Suppressor macrophage (primary cell): ENCODE measurements at regions not wholly inside any gene's neighbourhood (a gene's known extent, or its start where the extent isn't known, plus 50 kb on each side); places are given as distances from the start of the nearest gene placed in this dataset.

ENCODE experiments used
- DNase-seq, 4 experiments: peaks; one replicate each; pipeline ENCODE4 v3.0.0-alpha.2; 2020 to 2022

DNA sequence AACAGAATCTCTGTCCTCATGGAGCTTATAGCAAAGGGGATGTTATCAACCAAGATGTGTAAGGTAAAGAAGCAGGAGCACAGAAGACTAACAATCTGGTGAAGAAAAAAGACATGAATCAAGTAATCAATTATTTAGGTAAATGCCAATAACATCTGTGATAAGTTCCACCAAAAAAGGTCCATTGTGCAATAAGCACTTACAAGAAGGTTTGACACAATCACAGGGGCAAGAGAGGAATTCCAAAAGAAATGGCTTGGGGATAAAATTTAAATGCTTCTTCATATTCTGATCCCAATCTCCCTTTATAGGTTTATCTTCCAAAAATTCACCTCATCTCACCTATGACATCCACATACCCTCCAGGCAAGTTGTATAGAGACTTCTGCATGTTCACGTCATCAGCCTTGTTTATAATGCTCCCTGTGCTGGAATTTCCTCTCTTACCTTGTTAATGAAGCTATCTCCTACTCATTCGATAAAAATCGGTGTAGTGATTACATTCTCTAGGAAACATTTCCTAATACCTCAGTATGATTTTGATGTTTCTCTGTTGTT lies 53.6 kb upstream of the DPT start:
- no peak for DNase-seq

- no peak for DNase-seq
These were observed 54.6 kb upstream of the DPT start for GRCh38 chr1:168783458-168784210.

DNA sequence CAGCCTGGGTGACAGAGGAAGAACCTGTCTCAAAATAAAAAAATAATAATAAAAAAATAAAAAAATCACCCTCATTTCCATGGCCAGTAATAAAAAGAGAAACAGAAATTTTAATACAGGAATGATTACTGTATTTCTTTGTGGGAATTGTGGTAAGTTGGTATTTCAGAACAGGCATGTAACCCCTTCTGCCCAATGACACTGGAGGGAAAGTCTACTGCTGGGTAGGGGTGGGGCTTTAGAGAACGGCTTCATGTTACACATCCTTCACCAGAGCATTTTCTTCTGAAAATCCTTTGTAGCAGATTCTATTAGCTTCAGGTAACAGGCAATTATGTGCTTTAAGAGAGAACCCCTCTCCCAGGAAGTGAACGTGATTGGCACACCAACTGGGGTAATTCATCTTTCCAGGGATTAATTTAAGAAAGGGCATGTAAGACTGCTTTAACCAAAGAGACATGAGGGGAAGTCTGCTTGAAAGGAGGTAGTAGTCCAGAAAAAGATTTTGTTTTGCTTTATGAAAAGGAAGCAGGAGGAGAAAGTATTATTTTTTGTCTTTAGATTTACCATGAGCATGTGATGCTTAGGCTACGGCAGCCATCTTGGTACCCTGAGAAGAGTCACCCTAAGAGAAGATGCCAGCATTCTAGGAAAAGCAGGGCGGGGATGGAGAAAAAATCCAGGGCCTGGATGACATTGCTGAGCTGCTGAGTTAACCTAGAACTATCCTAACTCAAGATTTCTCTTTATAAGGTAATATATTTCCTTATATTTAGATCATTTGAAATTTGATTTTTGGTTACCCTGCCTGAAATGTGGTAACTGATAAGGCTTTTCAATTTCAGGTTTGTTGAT lies 57.7 kb upstream of the DPT start:
- DNase-seq, result no peak

GRCh38 chr1:168788258-168788657 lies 59.3 kb upstream of the DPT start:
- no peak for DNase-seq

- DNase-seq, result no peak
These were observed 60.5 kb upstream of the DPT start for GRCh38 chr1:168789501-168789900.

DNA sequence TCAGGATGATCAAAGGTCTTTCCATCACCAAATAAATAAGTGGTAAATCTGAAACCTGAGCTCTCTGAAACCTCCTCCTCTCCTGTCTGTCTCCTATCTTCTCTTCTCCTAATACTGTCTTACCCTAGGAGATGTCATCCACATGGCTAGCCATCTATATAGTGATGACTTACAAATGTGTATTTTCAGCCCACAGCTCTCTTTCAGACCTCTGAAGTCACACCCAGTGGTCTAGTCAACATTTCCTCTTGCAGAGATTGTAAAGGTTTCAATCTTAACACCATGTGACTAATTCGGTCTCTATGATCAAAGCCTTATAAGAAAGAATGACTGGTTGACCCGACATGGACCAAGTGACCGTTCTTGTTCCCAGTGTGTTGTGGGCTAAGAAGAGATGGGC lies 63.1 kb upstream of the DPT start:
- DNase-seq, result no peak

- DNase-seq, result no peak
These were observed 63.7 kb upstream of the DPT start for GRCh38 chr1:168792592-168793125.

DNA sequence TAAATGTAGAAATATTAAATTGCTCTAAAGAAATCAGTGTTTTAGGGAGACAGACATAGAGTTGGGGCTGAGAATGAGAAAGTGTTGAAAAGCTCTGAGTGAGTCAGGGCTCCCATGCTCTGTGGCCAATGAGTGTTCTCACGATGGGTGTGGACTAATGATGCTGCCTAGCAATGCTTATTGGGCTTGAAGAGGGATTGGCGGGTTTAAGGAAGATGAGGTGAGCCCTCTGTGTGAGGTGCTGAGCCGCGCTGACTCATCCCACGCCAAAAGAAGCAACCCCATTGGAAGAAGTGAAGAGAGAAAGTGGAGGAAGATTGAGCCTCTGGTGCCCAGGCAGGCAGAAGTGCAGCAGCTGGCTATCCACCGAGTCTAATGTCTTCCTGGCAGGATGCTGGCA lies 65.1 kb upstream of the DPT start:
- no peak for DNase-seq

GRCh38 chr1:168795681-168796080 lies 66.7 kb upstream of the DPT start:
- no peak for DNase-seq

- no peak for DNase-seq
These were observed 71.1 kb upstream of the DPT start for GRCh38 chr1:168799927-168800605.

- no peak for DNase-seq
These were observed 72.2 kb upstream of the DPT start for GRCh38 chr1:168801032-168801745.

- DNase-seq, result no peak
These were observed 75.0 kb upstream of the DPT start for GRCh38 chr1:168803806-168804510.

- DNase-seq, result no peak
These were observed 77.9 kb upstream of the DPT start for GRCh38 chr1:168806952-168807351.

DNA sequence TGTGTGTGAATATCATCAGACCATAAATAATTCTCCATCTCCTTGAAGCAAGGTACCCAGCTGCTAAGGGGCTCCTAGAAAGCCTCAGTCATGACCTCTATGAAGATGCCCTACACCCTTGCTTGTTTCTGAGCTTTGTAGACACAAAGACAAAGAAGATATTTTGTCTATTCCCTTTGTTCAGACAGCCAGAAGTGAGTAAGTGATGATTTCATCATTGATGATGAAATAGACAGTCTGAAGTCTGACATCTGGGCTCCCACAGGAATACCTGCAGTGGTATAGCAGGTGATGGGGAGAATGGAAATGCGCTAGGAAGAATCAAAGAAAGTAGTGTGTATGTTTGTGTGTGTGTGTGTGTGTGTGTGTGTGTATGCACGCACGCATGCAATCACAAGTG lies 82.2 kb upstream of the DPT start:
- peak in 1 of 4 experiments; percentile 6 for DNase-seq

DNA sequence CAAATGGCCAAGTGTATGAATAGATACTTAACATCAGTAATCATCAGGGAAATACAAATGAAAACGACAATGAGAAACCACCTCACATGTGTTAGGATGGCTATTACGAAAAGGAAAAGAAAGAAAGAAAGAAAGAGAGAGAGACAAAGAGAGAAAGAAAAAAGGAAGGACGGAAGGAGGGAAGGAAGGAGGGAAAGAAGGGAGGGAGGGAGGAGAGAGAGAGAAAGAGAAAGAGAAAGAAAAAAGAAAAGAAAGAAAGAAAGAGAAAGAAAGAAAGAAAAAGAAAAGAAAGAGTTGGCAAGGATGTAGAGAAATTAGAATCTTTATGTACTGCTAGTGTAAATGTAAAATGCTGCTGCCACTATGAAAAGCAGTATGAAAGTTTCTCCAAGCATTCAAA lies 90.7 kb upstream of the DPT start:
- no peak for DNase-seq

- DNase-seq, result no peak
These were observed 92.4 kb upstream of the DPT start for GRCh38 chr1:168821434-168821833.

GRCh38 chr1:168822911-168823310 lies 93.9 kb upstream of the DPT start:
- DNase-seq, result no peak

DNA sequence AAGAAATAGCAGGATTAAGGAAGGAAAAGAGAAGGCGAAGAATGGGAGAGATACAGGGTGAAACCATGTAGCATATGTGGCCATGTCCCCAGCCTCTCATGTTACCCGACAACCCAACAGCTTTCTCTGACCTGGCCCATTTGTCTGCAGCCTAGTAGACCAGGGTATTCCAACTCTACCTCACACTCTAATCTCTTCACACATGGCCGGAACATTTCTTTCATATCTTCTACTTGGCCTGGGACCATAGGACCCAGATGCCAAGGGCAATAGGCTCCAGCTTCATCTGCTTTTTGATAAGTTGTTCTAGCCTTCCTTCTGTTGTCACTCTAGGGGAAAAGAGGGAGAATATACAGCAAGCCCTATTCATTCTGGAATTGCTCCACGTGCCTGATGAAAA lies 95.0 kb upstream of the DPT start:
- no peak for DNase-seq

- peak in 2 of 4 experiments; percentile 20 to 24 for DNase-seq
These were observed 95.5 kb upstream of the DPT start for GRCh38 chr1:168824418-168825065.

GRCh38 chr1:168825129-168825528 lies 96.1 kb upstream of the DPT start:
- DNase-seq, result no peak

DNA sequence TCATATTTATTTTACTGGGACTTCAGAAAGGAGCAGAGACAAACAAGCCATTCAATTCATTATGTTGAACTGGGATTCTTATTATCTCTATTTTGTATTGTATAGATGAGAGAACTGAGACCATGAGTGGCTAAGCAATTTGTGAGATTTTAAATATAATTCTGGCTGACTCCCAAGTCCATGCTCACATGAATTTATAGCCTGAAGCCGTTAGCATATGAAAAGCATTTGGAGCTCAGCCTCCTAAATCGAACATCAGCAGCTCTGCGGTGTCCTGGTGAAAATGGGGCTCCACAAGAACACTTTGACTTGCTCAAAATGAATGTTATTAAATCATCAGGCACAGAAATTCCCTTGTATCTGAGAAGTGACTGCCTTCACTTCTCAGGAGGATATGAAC lies 96.8 kb upstream of the DPT start:
- no peak for DNase-seq
